G401 (cell line): ENCODE measurements at regions not wholly inside any gene's neighbourhood (a gene's known extent, or its start where the extent isn't known, plus 50 kb on each side); places are given as distances from the start of the nearest gene placed in this dataset.

Experiments used
- DNase-seq: peaks from one replicate; pipeline ENCODE4 v3.0.0-alpha.2; 2015; ENCODE audit warnings: low spot score
- in situ Hi-C: cut with HindIII; loops from 2 replicates; pipeline ENCODE4 v1.10.0; 2016; ENCODE audit warnings: low sequenced_read_pairs, mixed read lengths

DNA sequence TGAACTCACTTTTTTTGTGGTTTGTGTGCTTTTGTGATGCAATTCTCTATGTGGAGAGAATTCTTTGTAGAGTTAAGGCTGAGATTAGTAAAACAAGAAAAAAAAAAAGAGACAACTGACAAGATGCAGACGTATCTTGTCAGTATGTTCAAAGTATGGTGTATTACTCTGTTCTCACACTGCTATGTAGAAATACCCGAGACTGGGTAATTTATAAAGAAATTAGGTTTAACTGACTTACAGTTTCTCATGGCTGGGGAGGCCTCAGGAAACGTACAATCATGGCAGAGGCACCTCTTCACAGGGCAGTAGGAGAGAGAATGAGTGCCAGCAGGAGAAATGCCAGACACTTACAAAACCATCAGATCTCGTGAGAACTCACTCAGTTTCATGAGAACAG is 475.2 kb upstream of the CDH18 start:
- DNase-seq = no peak
- in situ Hi-C loops = no loop called here

DNA sequence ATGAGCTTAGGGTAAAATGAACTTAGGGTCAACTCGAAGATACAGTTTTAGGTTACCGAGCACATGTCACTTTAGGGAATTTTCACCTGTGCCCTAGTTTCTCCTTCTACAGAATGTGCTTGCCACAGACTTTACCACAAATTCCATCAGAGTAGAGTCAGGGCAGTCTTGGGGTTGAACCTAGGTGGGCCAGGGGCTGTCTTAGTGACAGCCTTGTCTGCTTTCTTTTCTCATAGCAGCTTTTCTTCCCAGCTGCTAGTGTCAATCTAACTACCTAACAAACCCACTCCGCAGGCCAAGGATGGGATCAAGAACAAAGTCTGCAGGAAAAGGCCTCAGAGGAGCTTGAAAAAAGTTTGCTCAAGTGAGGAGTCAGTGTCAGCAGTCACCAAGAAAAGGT is 458.1 kb upstream of the CDH18 start:
- in situ Hi-C loops = no loop called here

DNA sequence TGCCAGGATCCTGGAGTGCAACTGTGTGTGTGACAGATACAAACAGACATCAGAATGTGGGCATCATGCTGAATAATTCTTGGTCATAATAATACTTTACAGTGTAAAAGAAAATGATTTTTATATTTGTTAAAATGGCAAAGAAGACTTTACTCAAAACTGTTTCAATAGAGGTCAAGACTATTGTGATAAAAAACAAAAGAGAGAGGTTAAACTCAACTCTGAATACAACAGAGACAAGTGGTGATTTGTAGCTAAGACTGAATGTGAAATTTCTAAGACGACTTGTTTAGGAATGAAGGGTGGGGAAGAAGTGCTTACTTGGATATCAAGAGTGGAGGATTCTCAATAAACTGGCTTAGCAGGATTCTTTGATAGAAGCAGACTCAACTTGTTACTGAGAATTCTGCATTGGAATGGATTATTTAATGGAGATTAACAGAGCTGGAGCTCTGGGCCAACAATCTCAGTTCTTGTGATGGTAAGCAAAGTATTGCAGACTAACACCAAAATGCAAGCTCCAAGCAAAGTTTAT is 457.4 kb upstream of the CDH18 start:
- peak; percentile 62 for DNase-seq
- in situ Hi-C loops = no loop called here

More for the DNA sequence above, 458.1 kb upstream of the CDH18 start:
- DNase-seq = no peak

DNA sequence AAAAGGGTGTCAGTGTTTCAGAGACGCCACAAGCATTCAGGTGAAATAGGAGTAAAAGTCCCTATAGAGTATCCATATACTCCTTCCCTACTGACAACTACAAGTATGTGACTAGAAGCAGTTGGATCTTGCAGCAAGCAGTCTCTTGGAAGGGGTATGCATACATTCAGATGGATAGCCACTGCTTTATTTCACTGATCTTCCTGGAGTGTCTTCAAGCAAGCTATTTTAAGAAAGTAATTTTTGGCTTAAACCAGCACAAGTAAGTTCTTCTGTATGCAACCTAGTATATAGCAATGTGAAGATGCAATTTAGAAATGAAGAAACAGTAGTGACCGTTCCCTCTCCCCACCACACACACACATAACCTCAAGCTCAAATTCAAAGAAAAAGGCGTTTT is 446.8 kb upstream of the CDH18 start:
- in situ Hi-C loops = no loop called here
- peak; percentile 36 for DNase-seq

DNA sequence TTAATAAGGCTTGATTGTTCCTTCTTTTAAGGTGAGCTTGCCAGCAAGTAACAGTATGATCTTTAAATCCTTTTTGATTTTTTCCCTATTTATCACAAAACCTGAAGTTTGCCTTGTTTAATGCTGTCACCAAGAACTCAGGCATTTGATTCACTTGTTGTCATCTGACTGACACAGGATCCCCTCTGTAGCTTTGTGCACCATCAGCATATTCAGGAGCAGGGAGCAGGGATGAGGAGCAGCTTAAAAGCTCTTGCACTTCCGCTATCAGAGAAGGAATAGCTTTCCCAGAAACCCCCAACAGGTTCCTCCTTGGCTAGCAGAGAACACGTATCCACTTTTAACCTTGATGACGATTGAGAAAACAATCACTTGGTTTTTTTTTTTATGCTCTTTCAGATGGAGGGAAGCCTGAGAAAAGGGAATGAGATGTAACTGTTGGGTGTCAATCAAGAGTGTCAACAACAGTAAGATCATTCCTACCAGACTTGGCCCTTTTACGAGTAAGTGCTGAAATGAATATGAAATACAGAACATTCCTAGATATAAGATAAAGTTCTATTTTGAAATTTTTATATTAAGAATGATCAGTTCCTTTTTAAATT is 433.1 kb upstream of the CDH18 start:
- in situ Hi-C loops = no loop called here
- DNase-seq = no peak
